GM23338 (cell line): ENCODE measurements at regions not wholly inside any gene's neighbourhood (a gene's known extent, or its start where the extent isn't known, plus 50 kb on each side); places are given as distances from the start of the nearest gene placed in this dataset.

Experiments used
- ATAC-seq: fragments of 200-7000 bp; cut with Tn5 transposase; 3 replicates; pipeline ENCODE4 v1.9.1; 2020
- DNase-seq: peaks from one replicate; pipeline ENCODE4 v3.0.0-alpha.2; 2015; ENCODE audit warnings: low spot score
- H2AFZ ChIP-seq: fragments of 200-600 bp; sonication (generic); 2 replicates; pipeline ENCODE4 v1.8.0; 2016; ENCODE audit warnings: antibody characterized with exemption, mild to moderate bottlenecking, moderate library complexity
- H3F3A ChIP-seq: fragments of 200-600 bp; sonication (generic); replicated peaks from 2 replicates; pipeline ENCODE4 v1.8.0; 2017; ENCODE audit warnings: antibody characterized with exemption, mixed run types, low read depth
- H3K27ac ChIP-seq: fragments of 200-600 bp; sonication (generic); 2 replicates; pipeline ENCODE4 v1.6.1; 2016; ENCODE audit warnings: low read depth
- H3K27me3 ChIP-seq: fragments of 200-600 bp; sonication (generic); 2 replicates; pipeline ENCODE4 v1.8.0; 2016; ENCODE audit warnings: mild to moderate bottlenecking, mixed run types, moderate library complexity; ENCODE audit not compliant: insufficient read depth
- H3K36me3 ChIP-seq: fragments of 200-600 bp; sonication (generic); 2 replicates; pipeline ENCODE4 v1.8.0; 2016; ENCODE audit warnings: mild to moderate bottlenecking; ENCODE audit not compliant: insufficient read depth
- H3K4me1 ChIP-seq: fragments of 200-600 bp; sonication (generic); 2 replicates; pipeline ENCODE4 v1.8.0; 2016; ENCODE audit warnings: mild to moderate bottlenecking, moderate library complexity; ENCODE audit not compliant: insufficient read depth
- H3K4me2 ChIP-seq: fragments of 200-600 bp; sonication (generic); 2 replicates; pipeline ENCODE4 v1.7.1; 2017; ENCODE audit warnings: mixed run types
- H3K4me3 ChIP-seq: fragments of 200-600 bp; sonication (generic); 2 replicates; pipeline ENCODE4 v1.6.1; 2016; ENCODE audit warnings: mixed run types
- H3K79me2 ChIP-seq: fragments of 200-600 bp; sonication (generic); replicated peaks from 2 replicates; pipeline ENCODE4 v1.8.0; 2017; ENCODE audit warnings: mild to moderate bottlenecking; ENCODE audit not compliant: insufficient read depth
- H3K9me2 ChIP-seq: fragments of 200-600 bp; sonication (generic); 2 replicates; pipeline ENCODE4 v1.8.0; 2017; ENCODE audit not compliant: insufficient read depth
- H4K20me1 ChIP-seq: fragments of 200-600 bp; sonication (generic); replicated peaks from 2 replicates; pipeline ENCODE4 v1.8.0; 2017; ENCODE audit warnings: mild to moderate bottlenecking; ENCODE audit not compliant: insufficient read depth
- H3K27ac Mint-ChIP-seq: 2 replicates; pipeline ENCODE4 v1.8.0; 2020; ENCODE audit warnings: inconsistent platforms, mild to moderate bottlenecking, moderate library complexity, mixed read lengths
- H3K27me3 Mint-ChIP-seq: 3 replicates; pipeline ENCODE4 v1.8.0; 2022; ENCODE audit warnings: low read depth, mild to moderate bottlenecking, moderate library complexity, mixed read lengths, inconsistent platforms; ENCODE audit not compliant: insufficient read depth, poor library complexity
- H3K36me3 Mint-ChIP-seq: 3 replicates; pipeline ENCODE4 v1.8.0; 2021; ENCODE audit warnings: low read depth, mild to moderate bottlenecking, inconsistent platforms, moderate library complexity, mixed read lengths
- H3K4me1 Mint-ChIP-seq: 3 replicates; pipeline ENCODE4 v1.8.0; 2020; ENCODE audit warnings: mild to moderate bottlenecking, inconsistent platforms, mixed read lengths
- H3K4me3 Mint-ChIP-seq: 3 replicates; pipeline ENCODE4 v1.8.0; 2021; ENCODE audit warnings: moderate library complexity, mild to moderate bottlenecking, inconsistent platforms, mixed read lengths
- H3K9me3 Mint-ChIP-seq: 3 replicates; pipeline ENCODE4 v1.8.0; 2020; ENCODE audit warnings: moderate library complexity, mild to moderate bottlenecking, inconsistent platforms, mixed read lengths
- CREB1 ChIP-seq: fragments of 250-450 bp; sonication (Bioruptor Pico); IDR thresholded peaks from 2 replicates; pipeline ENCODE4 v1.5.0; 2020; ENCODE audit warnings: low read depth, mild to moderate bottlenecking, moderate library complexity
- EZH2 ChIP-seq: fragments of 200-600 bp; sonication (generic); IDR thresholded peaks from one replicate; pipeline ENCODE4 v1.8.0; 2017; ENCODE audit warnings: antibody characterized with exemption, mild to moderate bottlenecking, low read depth; ENCODE audit not compliant: unreplicated experiment
- JUNB ChIP-seq: IDR thresholded peaks from one replicate; pipeline ENCODE4 v1.6.1; 2016; ENCODE audit warnings: antibody characterized with exemption; ENCODE audit not compliant: unreplicated experiment
- NANOG ChIP-seq: IDR thresholded peaks from 2 replicates; pipeline ENCODE4 v1.6.1; 2016; ENCODE audit warnings: antibody characterized with exemption, borderline replicate concordance
- POLR2AphosphoS5 ChIP-seq: IDR thresholded peaks from 2 replicates; pipeline ENCODE4 v1.6.1; 2016; ENCODE audit warnings: antibody characterized with exemption, low read depth
- ZNF114 ChIP-seq: fragments of 250-450 bp; sonication (Bioruptor Pico); IDR thresholded peaks from 2 replicates; pipeline ENCODE4 v1.5.0; 2020; ENCODE audit warnings: mild to moderate bottlenecking, moderate library complexity
- ZNF331 ChIP-seq: fragments of 250-450 bp; sonication (Bioruptor Pico); IDR thresholded peaks from 2 replicates; pipeline ENCODE4 v1.5.0; 2020; ENCODE audit warnings: low read depth, mild to moderate bottlenecking, moderate library complexity
- TF ChIP-seq, protein P1 (sequence below): IDR thresholded peaks from 2 replicates; pipeline ENCODE4 v1.6.1; 2016; ENCODE audit warnings: antibody characterized with exemption
- TF ChIP-seq, protein P2 (sequence below), 2 experiments: fragments of 200-600 bp in 1 of 2; sonication (generic) in 1 of 2; conservative IDR thresholded peaks; 2 replicates each; pipeline versions ENCODE4 v1.5.1 to v1.6.1; 2016 to 2017; ENCODE audit warnings: antibody characterized with exemption in 2 of 2, low read depth in 2 of 2, mild to moderate bottlenecking in 2 of 2, moderate library complexity in 1 of 2
- TF ChIP-seq, protein P3 (sequence below): fragments of 250-450 bp; sonication (Bioruptor Pico); IDR thresholded peaks from 2 replicates; pipeline ENCODE4 v1.5.0; 2020; ENCODE audit warnings: mild to moderate bottlenecking, moderate library complexity

DNA sequence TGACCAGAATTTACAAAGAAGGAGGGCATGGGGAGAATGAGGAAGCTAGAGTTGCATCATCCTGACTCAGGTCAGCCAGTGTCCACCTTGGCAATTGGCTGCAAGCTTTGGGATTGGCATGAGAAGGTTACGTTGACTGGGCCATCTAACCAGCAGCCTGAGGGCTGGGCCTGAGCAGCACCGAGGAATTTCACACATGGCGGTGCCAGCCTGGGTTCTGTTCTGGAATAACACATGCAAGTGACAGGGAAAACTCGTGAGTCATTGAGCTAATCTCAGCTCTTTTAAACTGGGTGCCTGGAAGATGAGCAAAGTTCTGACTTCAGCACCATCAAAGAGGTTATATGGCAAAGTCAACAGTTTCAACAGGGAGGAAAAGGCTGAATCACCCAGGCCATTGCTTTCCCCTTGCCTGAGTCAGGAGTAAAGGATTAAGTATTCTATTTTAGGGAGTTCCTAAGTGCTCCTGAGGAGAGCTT, 543.2 kb upstream of the TBX3 start:
- Histone ChIP-seq H3K4me2 (no peak overlapping the region), H2AFZ (no peak overlapping the region), H3K79me2 (no peaks in the 10 kb centered on the region), H3K27me3 (no peaks in the 10 kb centered on the region), H3K9me2 (no peaks in the 10 kb centered on the region), H4K20me1 (no peaks in the 10 kb centered on the region), H3F3A (no peaks in the 10 kb centered on the region), H3K27ac (no peak overlapping the region), H3K4me3 (no peak overlapping the region), H3K4me1 (no peaks in the 10 kb centered on the region), H3K36me3 (no peaks in the 10 kb centered on the region)
- ATAC-seq (no peak), DNase-seq (no peak)
- Mint-ChIP-seq H3K9me3 (no peaks in the 10 kb centered on the region), H3K36me3 (no peaks in the 10 kb centered on the region), H3K4me1 (no peaks in the 10 kb centered on the region), H3K4me3 (no peak overlapping the region), H3K27ac (no peak overlapping the region), H3K27me3 (peaks cover 3% of the 10 kb centered on the region)
- TF ChIP-seq, protein P1, sequence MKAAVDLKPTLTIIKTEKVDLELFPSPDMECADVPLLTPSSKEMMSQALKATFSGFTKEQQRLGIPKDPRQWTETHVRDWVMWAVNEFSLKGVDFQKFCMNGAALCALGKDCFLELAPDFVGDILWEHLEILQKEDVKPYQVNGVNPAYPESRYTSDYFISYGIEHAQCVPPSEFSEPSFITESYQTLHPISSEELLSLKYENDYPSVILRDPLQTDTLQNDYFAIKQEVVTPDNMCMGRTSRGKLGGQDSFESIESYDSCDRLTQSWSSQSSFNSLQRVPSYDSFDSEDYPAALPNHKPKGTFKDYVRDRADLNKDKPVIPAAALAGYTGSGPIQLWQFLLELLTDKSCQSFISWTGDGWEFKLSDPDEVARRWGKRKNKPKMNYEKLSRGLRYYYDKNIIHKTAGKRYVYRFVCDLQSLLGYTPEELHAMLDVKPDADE = no peak
- TF ChIP-seq, protein P2, sequence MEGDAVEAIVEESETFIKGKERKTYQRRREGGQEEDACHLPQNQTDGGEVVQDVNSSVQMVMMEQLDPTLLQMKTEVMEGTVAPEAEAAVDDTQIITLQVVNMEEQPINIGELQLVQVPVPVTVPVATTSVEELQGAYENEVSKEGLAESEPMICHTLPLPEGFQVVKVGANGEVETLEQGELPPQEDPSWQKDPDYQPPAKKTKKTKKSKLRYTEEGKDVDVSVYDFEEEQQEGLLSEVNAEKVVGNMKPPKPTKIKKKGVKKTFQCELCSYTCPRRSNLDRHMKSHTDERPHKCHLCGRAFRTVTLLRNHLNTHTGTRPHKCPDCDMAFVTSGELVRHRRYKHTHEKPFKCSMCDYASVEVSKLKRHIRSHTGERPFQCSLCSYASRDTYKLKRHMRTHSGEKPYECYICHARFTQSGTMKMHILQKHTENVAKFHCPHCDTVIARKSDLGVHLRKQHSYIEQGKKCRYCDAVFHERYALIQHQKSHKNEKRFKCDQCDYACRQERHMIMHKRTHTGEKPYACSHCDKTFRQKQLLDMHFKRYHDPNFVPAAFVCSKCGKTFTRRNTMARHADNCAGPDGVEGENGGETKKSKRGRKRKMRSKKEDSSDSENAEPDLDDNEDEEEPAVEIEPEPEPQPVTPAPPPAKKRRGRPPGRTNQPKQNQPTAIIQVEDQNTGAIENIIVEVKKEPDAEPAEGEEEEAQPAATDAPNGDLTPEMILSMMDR (conservative IDR thresholded peaks at IDR 0.05; ENCODE audit: low read depth in 2 of 2) = no peak
- TF ChIP-seq EZH2 (no peak), ZNF114 (CRISPR knock-in tag) (no peak)

DNA sequence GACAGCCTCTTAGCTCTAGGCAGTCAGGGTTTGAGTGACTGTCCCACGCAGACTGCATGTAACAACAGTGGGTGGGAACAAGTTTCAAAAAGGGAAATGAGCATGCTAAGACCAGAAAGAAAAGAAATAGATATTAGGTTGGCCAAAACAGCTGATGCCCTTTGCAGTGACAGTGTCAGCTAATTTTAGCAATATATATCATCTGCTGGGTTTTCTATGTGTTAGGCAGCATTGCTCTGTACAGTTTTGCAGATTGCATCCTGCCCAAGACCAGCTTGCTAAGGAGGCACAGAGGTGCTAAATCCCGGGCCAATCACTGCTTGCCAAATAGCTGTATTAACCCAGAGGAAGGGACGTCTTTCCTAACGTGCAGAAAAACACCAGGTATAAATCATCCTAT, 541.9 kb upstream of the TBX3 start:
- H3K27ac ChIP-seq = no peak overlapping the region
- no peaks in the 10 kb centered on the region for H3K79me2 ChIP-seq
- no peaks in the 10 kb centered on the region for H3K36me3 ChIP-seq
- H3K4me1 Mint-ChIP-seq = no peaks in the 10 kb centered on the region
- no peaks in the 10 kb centered on the region for H3K36me3 Mint-ChIP-seq
- H4K20me1 ChIP-seq = no peaks in the 10 kb centered on the region
- no peak overlapping the region for H3K4me3 Mint-ChIP-seq
- no peak overlapping the region for H3K27ac Mint-ChIP-seq
- no peak overlapping the region for H3K4me2 ChIP-seq
- H3K4me3 ChIP-seq = no peak overlapping the region
- no peaks in the 10 kb centered on the region for H3K27me3 ChIP-seq
- peaks cover 3% of the 10 kb centered on the region for H3K27me3 Mint-ChIP-seq
- H3F3A ChIP-seq = no peaks in the 10 kb centered on the region
- H3K9me2 ChIP-seq = no peaks in the 10 kb centered on the region
- no peaks in the 10 kb centered on the region for H3K4me1 ChIP-seq
- ATAC-seq (no peak), DNase-seq (no peak)
- H3K9me3 Mint-ChIP-seq = no peaks in the 10 kb centered on the region
- H2AFZ ChIP-seq = no peak overlapping the region
- TF ChIP-seq ZNF114 (CRISPR knock-in tag) (no peak), NANOG (no peak), ZNF331 (CRISPR knock-in tag) (no peak), POLR2AphosphoS5 (no peak), JUNB (no peak), CREB1 (no peak)
- TF ChIP-seq, protein P3, sequence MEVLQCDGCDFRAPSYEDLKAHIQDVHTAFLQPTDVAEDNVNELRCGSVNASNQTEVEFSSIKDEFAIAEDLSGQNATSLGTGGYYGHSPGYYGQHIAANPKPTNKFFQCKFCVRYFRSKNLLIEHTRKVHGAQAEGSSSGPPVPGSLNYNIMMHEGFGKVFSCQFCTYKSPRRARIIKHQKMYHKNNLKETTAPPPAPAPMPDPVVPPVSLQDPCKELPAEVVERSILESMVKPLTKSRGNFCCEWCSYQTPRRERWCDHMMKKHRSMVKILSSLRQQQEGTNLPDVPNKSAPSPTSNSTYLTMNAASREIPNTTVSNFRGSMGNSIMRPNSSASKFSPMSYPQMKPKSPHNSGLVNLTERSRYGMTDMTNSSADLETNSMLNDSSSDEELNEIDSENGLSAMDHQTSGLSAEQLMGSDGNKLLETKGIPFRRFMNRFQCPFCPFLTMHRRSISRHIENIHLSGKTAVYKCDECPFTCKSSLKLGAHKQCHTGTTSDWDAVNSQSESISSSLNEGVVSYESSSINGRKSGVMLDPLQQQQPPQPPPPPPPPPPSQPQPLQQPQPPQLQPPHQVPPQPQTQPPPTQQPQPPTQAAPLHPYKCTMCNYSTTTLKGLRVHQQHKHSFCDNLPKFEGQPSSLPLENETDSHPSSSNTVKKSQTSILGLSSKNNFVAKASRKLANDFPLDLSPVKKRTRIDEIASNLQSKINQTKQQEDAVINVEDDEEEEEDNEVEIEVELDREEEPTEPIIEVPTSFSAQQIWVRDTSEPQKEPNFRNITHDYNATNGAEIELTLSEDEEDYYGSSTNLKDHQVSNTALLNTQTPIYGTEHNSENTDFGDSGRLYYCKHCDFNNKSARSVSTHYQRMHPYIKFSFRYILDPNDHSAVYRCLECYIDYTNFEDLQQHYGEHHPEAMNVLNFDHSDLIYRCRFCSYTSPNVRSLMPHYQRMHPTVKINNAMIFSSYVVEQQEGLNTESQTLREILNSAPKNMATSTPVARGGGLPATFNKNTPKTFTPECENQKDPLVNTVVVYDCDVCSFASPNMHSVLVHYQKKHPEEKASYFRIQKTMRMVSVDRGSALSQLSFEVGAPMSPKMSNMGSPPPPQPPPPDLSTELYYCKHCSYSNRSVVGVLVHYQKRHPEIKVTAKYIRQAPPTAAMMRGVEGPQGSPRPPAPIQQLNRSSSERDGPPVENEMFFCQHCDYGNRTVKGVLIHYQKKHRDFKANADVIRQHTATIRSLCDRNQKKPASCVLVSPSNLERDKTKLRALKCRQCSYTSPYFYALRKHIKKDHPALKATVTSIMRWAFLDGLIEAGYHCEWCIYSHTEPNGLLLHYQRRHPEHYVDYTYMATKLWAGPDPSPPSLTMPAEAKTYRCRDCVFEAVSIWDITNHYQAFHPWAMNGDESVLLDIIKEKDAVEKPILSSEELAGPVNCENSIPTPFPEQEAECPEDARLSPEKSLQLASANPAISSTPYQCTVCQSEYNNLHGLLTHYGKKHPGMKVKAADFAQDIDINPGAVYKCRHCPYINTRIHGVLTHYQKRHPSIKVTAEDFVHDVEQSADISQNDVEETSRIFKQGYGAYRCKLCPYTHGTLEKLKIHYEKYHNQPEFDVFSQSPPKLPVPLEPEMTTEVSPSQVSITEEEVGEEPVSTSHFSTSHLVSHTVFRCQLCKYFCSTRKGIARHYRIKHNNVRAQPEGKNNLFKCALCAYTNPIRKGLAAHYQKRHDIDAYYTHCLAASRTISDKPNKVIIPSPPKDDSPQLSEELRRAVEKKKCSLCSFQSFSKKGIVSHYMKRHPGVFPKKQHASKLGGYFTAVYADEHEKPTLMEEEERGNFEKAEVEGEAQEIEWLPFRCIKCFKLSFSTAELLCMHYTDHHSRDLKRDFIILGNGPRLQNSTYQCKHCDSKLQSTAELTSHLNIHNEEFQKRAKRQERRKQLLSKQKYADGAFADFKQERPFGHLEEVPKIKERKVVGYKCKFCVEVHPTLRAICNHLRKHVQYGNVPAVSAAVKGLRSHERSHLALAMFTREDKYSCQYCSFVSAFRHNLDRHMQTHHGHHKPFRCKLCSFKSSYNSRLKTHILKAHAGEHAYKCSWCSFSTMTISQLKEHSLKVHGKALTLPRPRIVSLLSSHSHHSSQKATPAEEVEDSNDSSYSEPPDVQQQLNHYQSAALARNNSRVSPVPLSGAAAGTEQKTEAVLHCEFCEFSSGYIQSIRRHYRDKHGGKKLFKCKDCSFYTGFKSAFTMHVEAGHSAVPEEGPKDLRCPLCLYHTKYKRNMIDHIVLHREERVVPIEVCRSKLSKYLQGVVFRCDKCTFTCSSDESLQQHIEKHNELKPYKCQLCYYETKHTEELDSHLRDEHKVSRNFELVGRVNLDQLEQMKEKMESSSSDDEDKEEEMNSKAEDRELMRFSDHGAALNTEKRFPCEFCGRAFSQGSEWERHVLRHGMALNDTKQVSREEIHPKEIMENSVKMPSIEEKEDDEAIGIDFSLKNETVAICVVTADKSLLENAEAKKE (CRISPR knock-in tag) = no peak
- TF ChIP-seq, protein P1 = no peak
